Stimulated activated CD4-positive, alpha-beta T cell treated with anti-CD3 and anti-CD28 coated beads, Interleukin-15, amount 100 ng/mL, for 24 hours (primary cell): ENCODE measurements at regions not wholly inside any gene's neighbourhood (a gene's known extent, or its start where the extent isn't known, plus 50 kb on each side); places are given as distances from the start of the nearest gene placed in this dataset.

Experiments
- DNase-seq: peaks from one replicate; pipeline ENCODE4 v3.0.0-alpha.2; 2020

GRCh38 chr2:150971910-150972309, 289.8 kb downstream of the RBM43 start:
- no peak for DNase-seq

GRCh38 chr2:150963336-150963735, 298.3 kb downstream of the RBM43 start:
- no peak for DNase-seq

- DNase-seq, result no peak
Measured at GRCh38 chr2:150955231-150955630, 306.4 kb downstream of the RBM43 start.

DNA sequence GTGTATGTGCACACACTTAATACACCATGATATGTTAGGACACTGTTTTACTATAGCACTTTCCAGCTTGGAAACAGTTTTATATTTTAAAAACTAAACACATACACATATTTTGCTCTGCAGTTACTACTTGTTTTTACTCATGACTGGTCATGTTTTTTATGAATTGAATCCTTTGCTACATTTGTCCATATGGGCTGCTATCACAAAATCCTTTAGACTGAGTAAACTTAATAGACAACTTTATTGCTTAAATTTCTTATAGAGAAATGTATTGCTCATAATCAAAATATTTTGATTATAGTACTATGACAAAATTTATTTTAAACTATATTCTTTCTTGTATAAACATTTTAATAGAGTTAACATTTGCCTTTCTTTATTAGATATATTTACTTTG, 314.8 kb downstream of the RBM43 start:
- no peak for DNase-seq

- no peak for DNase-seq
Measured at GRCh38 chr2:150944315-150944714, 317.3 kb downstream of the RBM43 start.

- DNase-seq, result no peak
Measured at GRCh38 chr2:150939087-150939486, 322.6 kb downstream of the RBM43 start.

DNA sequence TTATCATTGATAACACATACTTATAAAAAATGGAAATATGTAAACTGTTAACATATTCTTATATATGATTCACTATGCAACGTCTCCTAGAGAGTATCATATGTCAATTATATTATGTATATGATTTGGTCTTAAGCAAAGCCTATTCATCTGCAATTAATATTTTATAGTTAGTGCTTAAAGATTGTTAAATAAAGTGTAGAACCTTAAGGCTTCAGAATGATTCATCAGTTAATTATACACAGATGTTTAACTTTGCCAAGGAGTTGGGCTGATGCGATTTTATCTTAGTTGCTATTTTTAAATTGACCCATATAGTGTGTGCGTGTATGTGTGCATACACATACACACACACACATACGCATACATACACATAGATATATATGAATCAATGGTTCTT, 323.1 kb downstream of the RBM43 start:
- no peak for DNase-seq

GRCh38 chr2:150937030-150937429, 324.6 kb downstream of the RBM43 start:
- no peak for DNase-seq

DNA sequence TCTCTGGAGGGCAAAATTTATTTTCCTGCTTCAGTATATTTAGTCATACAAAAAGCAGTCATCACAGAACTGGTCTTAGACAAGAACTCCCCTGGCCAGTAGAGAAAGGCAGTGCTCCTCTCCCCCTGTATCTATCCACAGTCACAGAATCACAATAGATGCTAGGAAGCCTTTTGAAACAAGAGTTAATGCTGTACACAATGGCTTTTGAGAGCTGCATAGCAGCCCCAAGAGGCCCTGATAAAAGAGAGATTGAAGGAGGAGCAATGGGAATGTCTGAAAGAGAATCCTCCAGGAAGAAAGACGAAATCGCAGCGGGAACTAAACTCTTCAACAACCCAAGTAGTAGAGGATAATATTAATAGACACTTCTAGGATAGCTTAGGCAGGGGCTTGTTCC, 330.2 kb downstream of the RBM43 start:
- no peak for DNase-seq

DNA sequence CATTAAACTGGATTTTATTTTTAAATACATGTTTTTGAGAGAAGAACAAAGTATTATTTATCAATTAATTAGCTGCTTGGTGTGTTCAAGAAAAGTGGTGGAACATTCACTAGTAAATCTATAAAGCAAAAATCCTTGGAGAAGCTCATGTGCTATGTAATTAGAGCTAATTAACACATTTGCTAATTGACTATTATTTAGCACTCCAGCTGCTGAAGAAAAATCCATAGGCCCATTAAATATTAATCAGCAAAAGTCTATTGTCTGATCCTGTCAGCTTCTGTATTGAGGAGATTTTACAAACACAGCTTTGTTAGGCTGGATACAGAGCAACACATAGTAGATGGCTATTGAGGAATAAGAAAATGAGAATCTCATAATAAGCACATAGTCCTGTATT, 336.1 kb downstream of the RBM43 start:
- no peak for DNase-seq

DNA sequence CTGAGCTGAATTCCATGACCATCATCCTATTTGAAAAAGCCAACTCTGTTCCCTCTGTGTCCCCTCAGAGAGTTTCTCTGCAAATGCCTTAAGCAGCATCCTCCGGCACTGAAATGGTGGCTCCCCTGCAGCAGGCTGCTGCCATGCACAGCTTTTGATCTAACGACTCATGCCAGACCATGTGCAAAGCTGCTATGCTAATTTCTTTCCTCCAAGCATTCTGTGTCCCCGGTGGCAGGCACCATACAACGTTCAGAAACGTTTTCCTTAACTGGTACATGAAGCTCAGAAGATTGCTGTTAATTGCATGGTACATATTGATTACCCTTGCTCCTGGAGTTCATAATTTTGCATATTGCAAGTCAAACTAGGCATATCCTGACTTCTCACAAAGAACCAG, 336.8 kb downstream of the RBM43 start:
- DNase-seq, result no peak

DNA sequence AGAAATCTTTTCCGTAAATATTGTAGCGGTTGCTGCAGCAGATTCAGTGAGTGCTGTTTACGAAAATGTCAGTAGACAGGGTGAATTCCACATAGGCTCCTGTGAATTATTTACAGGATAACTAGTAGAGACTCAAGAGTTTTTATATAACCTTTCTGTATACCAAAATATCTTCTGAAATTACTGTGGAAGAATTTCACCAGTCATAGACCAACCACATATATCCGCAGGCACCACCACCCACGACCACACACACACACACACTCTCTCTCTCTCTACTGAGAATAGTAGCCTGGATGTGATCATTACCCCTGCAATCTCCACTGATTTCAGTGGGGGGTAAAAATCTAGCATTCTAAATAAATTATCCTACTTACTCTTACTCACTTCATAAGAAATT, 341.8 kb downstream of the RBM43 start:
- DNase-seq, result no peak

DNA sequence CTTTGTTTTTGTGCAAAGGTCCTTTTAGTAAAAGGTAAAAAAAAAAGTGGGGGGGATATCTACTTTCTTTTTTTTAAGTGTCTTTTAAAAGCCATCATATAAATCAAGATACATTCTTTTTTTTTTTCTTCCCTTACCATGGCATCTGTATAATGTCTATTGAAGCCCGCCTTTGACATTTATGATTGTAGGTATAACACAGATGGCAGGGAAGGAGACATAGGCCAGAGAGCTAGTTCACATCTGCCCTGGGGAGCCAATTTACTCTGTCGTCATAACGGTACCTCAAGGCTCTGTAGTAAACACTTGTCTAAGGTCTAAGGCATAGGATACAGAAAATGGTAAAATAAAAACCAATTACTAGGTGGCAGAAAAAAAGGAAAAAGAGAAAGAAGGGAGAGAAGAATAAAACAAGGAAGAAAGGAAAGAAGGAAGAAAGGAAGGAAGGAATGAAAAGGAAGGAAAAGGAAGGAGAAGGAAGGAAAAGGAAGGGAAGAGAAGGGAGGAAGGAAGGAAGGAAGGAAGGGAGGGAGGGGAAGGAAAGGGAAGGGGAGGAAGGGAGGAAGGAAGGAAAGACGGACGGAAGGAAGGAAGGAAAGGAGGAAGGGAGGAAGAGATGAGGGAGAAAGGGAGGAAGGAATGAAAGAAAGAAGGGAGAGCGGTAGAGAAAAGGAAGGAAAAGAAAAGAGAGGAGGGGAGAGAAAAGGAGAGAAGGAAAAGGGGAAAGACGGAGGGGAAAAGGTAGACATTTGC, 343.5 kb downstream of the RBM43 start:
- no peak for DNase-seq

- no peak for DNase-seq
Measured at GRCh38 chr2:150916467-150917396, 344.9 kb downstream of the RBM43 start.

DNA sequence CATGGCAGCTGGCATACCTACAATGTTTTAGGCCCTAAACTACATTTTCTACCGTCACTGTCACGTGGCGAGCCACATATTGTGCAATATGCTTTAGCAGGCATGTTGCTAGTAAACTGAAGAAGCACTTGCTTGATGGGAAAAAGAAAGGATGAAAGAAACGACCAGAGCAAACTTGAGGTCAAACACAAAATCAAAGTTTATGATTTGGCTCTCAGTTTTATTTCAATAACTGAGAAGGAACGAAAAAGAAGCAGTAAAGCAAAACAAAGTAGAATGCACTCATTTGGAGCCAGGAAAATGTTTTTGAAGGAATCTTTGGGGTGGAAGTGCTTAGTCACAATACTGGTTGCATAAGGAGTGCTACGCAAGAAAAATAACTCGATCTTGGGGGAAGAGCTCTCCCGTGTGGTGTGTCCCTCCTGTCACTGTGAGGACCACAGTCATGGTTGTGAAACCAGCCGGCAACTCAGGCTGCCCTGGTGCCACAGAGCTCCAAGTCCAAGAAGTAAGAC, 349.8 kb downstream of the RBM43 start:
- no peak for DNase-seq

- no peak for DNase-seq
Measured at GRCh38 chr2:150909613-150910012, 352.1 kb downstream of the RBM43 start.

GRCh38 chr2:150909090-150909489, 352.6 kb downstream of the RBM43 start:
- DNase-seq, result no peak

DNA sequence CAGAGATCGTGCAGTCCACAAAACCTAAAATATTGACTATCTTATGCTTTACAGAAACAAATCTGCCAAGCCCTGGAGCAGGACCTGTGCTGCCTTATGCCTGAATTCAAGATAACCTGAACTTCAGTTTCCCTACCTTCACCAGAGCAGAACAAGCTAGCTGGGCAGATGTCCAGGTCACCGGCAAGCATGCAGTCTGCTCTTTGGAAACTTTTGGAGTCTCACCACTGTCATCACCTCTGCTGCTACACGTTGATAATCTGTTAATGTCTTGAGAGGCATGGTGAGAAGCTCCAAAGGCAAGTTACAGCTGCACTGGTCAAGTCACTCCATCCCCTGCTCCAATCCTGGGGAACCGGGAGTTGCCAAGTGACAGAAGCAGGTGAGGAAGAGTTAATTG, 354.2 kb downstream of the RBM43 start:
- DNase-seq, result no peak

DNA sequence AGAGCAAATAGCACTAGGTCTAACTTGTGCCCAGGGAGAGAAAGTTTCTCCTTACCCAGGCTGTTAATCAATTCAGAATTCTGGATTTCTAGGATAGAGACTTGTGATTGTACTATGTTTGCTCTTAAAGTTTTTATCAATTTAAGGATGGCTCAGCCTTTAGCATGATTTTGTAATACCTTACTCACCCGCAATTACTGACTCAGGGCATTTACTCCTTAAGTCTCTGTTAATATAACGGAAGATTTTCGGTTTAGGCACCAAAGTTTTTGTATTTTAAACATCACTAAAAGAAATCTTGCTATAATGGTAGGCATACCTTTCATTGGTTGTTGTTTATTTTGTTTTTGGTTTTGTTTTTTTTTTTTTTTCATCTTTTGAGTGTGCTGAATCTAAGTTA, 358.2 kb downstream of the RBM43 start:
- no peak for DNase-seq

DNA sequence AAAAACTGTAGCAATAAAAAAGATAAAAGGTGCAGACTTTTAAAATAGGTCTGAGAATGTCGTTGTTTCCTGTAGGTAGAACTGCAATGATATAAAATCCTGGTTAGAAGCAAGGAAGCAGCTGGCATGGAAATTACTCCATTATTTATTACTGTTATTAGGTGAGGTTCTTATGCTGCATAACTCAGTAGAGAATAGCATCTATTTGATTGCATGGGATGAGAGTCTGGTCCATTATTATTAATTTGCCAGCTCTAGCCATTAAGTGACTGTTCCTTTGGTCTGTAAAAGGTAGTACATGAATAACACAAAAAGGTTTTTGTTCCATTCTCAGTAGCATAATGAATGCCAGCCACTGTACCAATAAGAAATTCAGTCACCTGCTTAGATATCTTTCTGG, 358.6 kb downstream of the RBM43 start:
- no peak for DNase-seq

DNA sequence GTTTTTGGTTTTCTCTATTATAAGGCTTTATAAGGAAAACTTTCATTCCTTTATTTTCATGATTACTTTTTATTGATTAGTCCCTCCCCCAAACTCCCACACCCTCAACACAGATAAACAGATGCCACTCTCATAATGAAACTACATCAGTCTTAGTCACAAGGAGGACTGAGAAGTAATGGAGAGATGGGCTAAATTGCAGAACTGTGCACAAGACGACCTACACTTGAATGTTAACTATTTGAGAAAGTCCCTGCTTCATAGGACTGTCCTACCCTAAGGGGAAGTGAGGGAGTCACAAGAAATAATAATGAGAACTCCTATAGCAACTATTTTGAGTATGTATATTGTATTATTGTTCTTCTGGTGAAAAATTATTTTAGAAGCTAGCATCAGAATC, 360.8 kb downstream of the RBM43 start:
- no peak for DNase-seq

- no peak for DNase-seq
Measured at GRCh38 chr2:150895968-150896367, 365.7 kb downstream of the RBM43 start.

DNA sequence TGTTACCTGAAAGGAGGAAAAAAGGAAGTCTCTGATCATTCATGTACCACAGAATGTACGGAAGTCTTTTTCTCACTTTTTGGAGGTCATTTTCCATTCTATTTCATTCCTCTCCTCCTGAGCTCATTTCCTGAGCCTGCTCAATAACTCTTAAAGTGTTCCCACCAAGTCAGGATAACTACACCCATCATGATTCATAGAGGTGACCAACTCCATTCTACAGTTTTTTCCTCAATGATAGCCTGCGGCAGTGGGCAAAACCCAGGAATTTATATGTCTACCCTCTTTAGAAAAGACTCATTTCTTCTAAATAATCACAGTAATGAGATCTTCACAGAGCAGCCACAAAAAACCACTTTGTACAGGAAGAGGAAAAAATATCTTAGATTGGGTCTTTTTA, 372.5 kb downstream of the RBM43 start:
- DNase-seq, result no peak

DNA sequence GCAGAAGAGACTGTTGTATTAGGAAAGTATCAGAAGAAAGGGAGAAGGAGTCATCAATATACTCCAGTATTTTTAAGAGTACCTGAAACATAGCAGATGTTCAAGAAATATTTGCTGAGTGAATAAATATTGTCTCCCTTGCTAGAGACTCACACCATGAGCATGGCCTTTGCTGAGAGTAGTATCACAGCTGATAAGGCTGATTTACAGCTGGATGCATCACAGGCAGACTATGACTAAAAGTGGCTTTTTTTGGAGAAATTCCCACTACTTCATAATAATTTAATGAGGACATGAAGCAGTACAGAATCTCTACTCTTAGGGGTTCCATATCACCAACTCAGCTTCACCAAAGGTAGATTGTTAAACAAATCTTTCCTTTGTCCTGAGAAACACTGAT, 373.3 kb downstream of the RBM43 start:
- no peak for DNase-seq
